ENCODE measurements at regions not wholly inside any gene's neighbourhood (a gene's known extent, or its start where the extent isn't known, plus 50 kb on each side); places are given as distances from the start of the nearest gene placed in this dataset.

- H3K27ac ChIP-seq (ENCODE audit: low read depth, low read length), result no peak overlapping the region
- no peak overlapping the region for H4K91ac ChIP-seq (replicated peaks; ENCODE audit: insufficient read length, low read length)
- H2BK20ac ChIP-seq (ENCODE audit: low read length), result no peak overlapping the region
- no peak overlapping the region for H4K8ac ChIP-seq (ENCODE audit: extremely low read depth, insufficient read depth, low read length)
- ChIA-PET CTCF (ENCODE audit: partially characterized antibody) (no interaction called here), POLR2A (ENCODE audit: partially characterized antibody) (no interaction called here)
- 96% methylated on average over 3 of the region's 3 CpGs; no CpG with 5 or more reads in 1 of the 2 experiments for WGBS, 2 experiments (ENCODE audit: extremely low coverage in 1 of 2, insufficient coverage in 1 of 2, insufficient read length in 1 of 2, insufficient replicate concordance in 2 of 2, low coverage in 1 of 2, low lambda C conversion rate in 2 of 2, missing lambda C conversion rate in 1 of 2)
- H3K56ac ChIP-seq (replicated peaks; ENCODE audit: insufficient read length, low read depth, low read length), result no peak overlapping the region
- H3K9me3 ChIP-seq (ENCODE audit: insufficient read depth in 2 of 2, low read depth in 1 of 2, low read length in 1 of 2), result 0 out of 4 replicates have a peak, but pooled peaks cover 0 to under 1% of the 10 kb centered on the region in 2 experiments
- H2BK5ac ChIP-seq (ENCODE audit: low read depth, low read length), result no peak overlapping the region
- no peaks in the 10 kb centered on the region for H4K20me1 ChIP-seq (replicated peaks in 1 of 2; ENCODE audit: control insufficient read depth in 1 of 2, insufficient read depth in 2 of 2, low read length in 2 of 2)
- no peak overlapping the region for H3K4me3 ChIP-seq (ENCODE audit: extremely low read depth in 1 of 4, insufficient read depth in 2 of 4, low read depth in 3 of 4, low read length in 4 of 4)
- no peak overlapping the region for H3K23ac ChIP-seq (ENCODE audit: insufficient read length)
- H2BK12ac ChIP-seq (ENCODE audit: low read depth, low read length), result no peak overlapping the region
- H3K36me3 ChIP-seq (ENCODE audit: control insufficient read depth in 2 of 4, insufficient read depth in 4 of 4, low read length in 3 of 4), result no peaks in the 10 kb centered on the region
- no peak overlapping the region for H4K5ac ChIP-seq (ENCODE audit: insufficient read length, low read depth, low read length)
- no peaks in the 10 kb centered on the region for H3K79me2 ChIP-seq (ENCODE audit: control insufficient read depth in 1 of 2, insufficient read depth in 2 of 2, low read length in 2 of 2)
- H2BK15ac ChIP-seq (ENCODE audit: low read length), result no peak overlapping the region
- H3K4me2 ChIP-seq (ENCODE audit: insufficient read depth in 1 of 2, low read depth in 2 of 2, low read length in 2 of 2), result no peak overlapping the region
- TF ChIP-seq ASH2L (IDR thresholded peaks at IDR 0.05; ENCODE audit: low read length) (no peak), YY1 (IDR thresholded peaks at IDR 0.05; ENCODE audit: low read depth, low read length) (no peak), CHD1 (IDR thresholded peaks at IDR 0.05; ENCODE audit: low read depth, low read length) (no peak), ATF3 (IDR thresholded peaks at IDR 0.05; ENCODE audit: insufficient read depth, low read depth, low read length) (no peak), MAFK (IDR thresholded peaks at IDR 0.05; ENCODE audit: low read depth, low read length) (no peak), TCF12 (IDR thresholded peaks at IDR 0.05; ENCODE audit: low read depth, low read length) (no peak), SUZ12 (IDR thresholded peaks at IDR 0.05; ENCODE audit: low read length) (no peak)
- no peak for FAIRE-seq
- H3K4ac ChIP-seq (replicated peaks; ENCODE audit: insufficient read length, low read depth, low read length), result no peak overlapping the region
- H2AK5ac ChIP-seq (ENCODE audit: low read depth, low read length), result no peak overlapping the region
- H3K27me3 ChIP-seq (replicated peaks in 1 of 4; ENCODE audit: control insufficient read depth in 3 of 4, extremely low read depth in 1 of 4, insufficient read depth in 3 of 4, low read length in 3 of 4), result no peaks in the 10 kb centered on the region
- no peak overlapping the region for H3K18ac ChIP-seq (ENCODE audit: extremely low read depth, low read length)
- H3K14ac ChIP-seq (ENCODE audit: insufficient read length), result no peak overlapping the region
- no peak for DNase-seq (ENCODE audit: low read depth in 1 of 2, low spot score in 2 of 2)
- H2AFZ ChIP-seq (ENCODE audit: low read length), result no peak overlapping the region
- no peak overlapping the region for H3K9ac ChIP-seq (replicated peaks in 1 of 4; ENCODE audit: extremely low read depth in 1 of 4, low read depth in 3 of 4, low read length in 3 of 4)
- no peak overlapping the region for H2BK120ac ChIP-seq (replicated peaks; ENCODE audit: low read depth, low read length)
- H3K4me1 ChIP-seq (replicated peaks in 1 of 4; ENCODE audit: control insufficient read depth in 3 of 4, insufficient read depth in 4 of 4, low read length in 3 of 4), result peaks cover 0 to 7% (median 3%) of the 10 kb centered on the region in 4 experiments; a peak in 3 of 7 replicates
- no peaks in the 10 kb centered on the region for H3K23me2 ChIP-seq (ENCODE audit: low read depth, low read length)
- H3K79me1 ChIP-seq (ENCODE audit: low read depth, low read length), result no peaks in the 10 kb centered on the region
These were observed 235.2 kb upstream of the SRRM4 start for GRCh38 chr12:118746176-118746575.
